GM10248 (cell line): ENCODE measurements at regions not wholly inside any gene's neighbourhood (a gene's known extent, or its start where the extent isn't known, plus 50 kb on each side); places are given as distances from the start of the nearest gene placed in this dataset.

Experiments used
- CTCF ChIA-PET: fragments of 300-600 bp; sonication (Branson Sonifier 250); formaldehyde crosslinking; extraction: SDS; loops from one replicate; lab custom pipeline; 2021; ENCODE audit warnings: antibody characterized with exemption; lab: Yijun Ruan, JAX
- POLR2A ChIA-PET: fragments of 350-650 bp; sonication (Branson Sonifier 250); formaldehyde crosslinking; extraction: SDS; loops from one replicate; lab custom pipeline; 2020; ENCODE audit warnings: antibody characterized with exemption; lab: Yijun Ruan, JAX
- DNase-seq: peaks from one replicate; pipeline ENCODE4 v3.0.0; 2012; ENCODE audit errors: extremely low spot score
- CTCF ChIP-seq: IDR thresholded peaks from 2 replicates; pipeline ENCODE4 v1.5.1; 2012; ENCODE audit warnings: mild to moderate bottlenecking, low read depth; ENCODE audit errors: extremely low read depth, missing control alignments, control extremely low read depth

GRCh38 chr1:119294199-119294598 is 74.4 kb upstream of the HAO2 start:
- no peak for TF ChIP-seq CTCF
- CTCF ChIA-PET = interaction anchor here (1.1 to 2.0 kb wide), 3 partner anchors 10 to 75 kb away, joined by 3 to 9 read pairs (median 4); no protein-coding TSS in a partner anchor

GRCh38 chr1:119294722-119295121 is 73.9 kb upstream of the HAO2 start:
- ChIA-PET POLR2A (no interaction called here), CTCF (interaction anchor here (1.1 to 2.0 kb wide), 6 partner anchors 9 to 75 kb away, joined by 3 to 9 read pairs (median 4); no protein-coding TSS in a partner anchor)
- TF ChIP-seq CTCF = no peak
- no peak for DNase-seq

More at GRCh38 chr1:119294199-119294598, 74.4 kb upstream of the HAO2 start:
- POLR2A ChIA-PET = no interaction called here
- no peak for DNase-seq

GRCh38 chr1:119298687-119299303 is 69.8 kb upstream of the HAO2 start:
- DNase-seq = no peak
- TF ChIP-seq CTCF = no peak
- CTCF ChIA-PET = interaction anchor here (0.8 to 2.9 kb wide), 4 partner anchors 12 to 68 kb away, joined by 3 to 8 read pairs (median 4); no protein-coding TSS in a partner anchor
- POLR2A ChIA-PET = no interaction called here

GRCh38 chr1:119302011-119302410 is 66.6 kb upstream of the HAO2 start:
- no peak for DNase-seq
- POLR2A ChIA-PET = no interaction called here
- CTCF ChIA-PET = interaction anchor here (1.0 to 2.2 kb wide), 3 partner anchors 10 to 27 kb away, joined by 3 to 5 read pairs (median 4); no protein-coding TSS in a partner anchor
- TF ChIP-seq CTCF = no peak

GRCh38 chr1:119308130-119308700 is 60.4 kb upstream of the HAO2 start:
- TF ChIP-seq CTCF = no peak
- ChIA-PET CTCF (interaction anchor here (0.9 to 1.0 kb wide), 2 partner anchors 8 to 9 kb away, joined by 3 read pairs; no protein-coding TSS in a partner anchor), POLR2A (no interaction called here)
- no peak for DNase-seq

GRCh38 chr1:119308806-119309205 is 59.8 kb upstream of the HAO2 start:
- ChIA-PET POLR2A (no interaction called here), CTCF (no interaction called here)
- no peak for TF ChIP-seq CTCF
- DNase-seq = no peak
